Osteoblast (primary cell): ENCODE measurements at regions not wholly inside any gene's neighbourhood (a gene's known extent, or its start where the extent isn't known, plus 50 kb on each side); places are given as distances from the start of the nearest gene placed in this dataset.

Experiments used
- DNase-seq: peaks from one replicate; pipeline ENCODE4 v3.0.0; 2011; ENCODE audit warnings: low spot score, mixed read lengths; ENCODE audit not compliant: insufficient read length; ENCODE audit errors: missing footprints
- H2AFZ ChIP-seq: 2 replicates; pipeline ENCODE4 v1.6.0; 2011; ENCODE audit warnings: mild to moderate bottlenecking, low read length
- H3K27ac ChIP-seq: 2 replicates; pipeline ENCODE4 v1.5.1; 2011; ENCODE audit warnings: mild to moderate bottlenecking, low read depth, low read length, moderate library complexity
- H3K27me3 ChIP-seq: 2 replicates; pipeline ENCODE4 v1.6.0; 2012; ENCODE audit warnings: mild to moderate bottlenecking, control low read depth, inconsistent platforms, low read length, moderate library complexity; ENCODE audit not compliant: insufficient read depth
- H3K36me3 ChIP-seq: 2 replicates; pipeline ENCODE4 v1.5.1; 2011; ENCODE audit warnings: mild to moderate bottlenecking, low read length, control low read depth, moderate library complexity; ENCODE audit not compliant: insufficient read depth
- H3K4me1 ChIP-seq: 2 replicates; pipeline ENCODE4 v1.5.1; 2011; ENCODE audit warnings: mild to moderate bottlenecking, low read length, control low read depth, moderate library complexity; ENCODE audit not compliant: insufficient read depth
- H3K4me2 ChIP-seq: 2 replicates; pipeline ENCODE4 v1.6.0; 2011; ENCODE audit warnings: mild to moderate bottlenecking, low read length; ENCODE audit not compliant: insufficient read depth
- H3K4me3 ChIP-seq: fragments of 200-600 bp; sonication (generic); 3 replicates; pipeline ENCODE4 v1.5.1; 2012; ENCODE audit warnings: mild to moderate bottlenecking, low read length, inconsistent platforms; ENCODE audit not compliant: insufficient read depth
- H3K79me2 ChIP-seq: 2 replicates; pipeline ENCODE4 v1.6.0; 2012; ENCODE audit warnings: mild to moderate bottlenecking, low read length, control low read depth, inconsistent platforms; ENCODE audit not compliant: insufficient read depth
- H3K9me3 ChIP-seq: 2 replicates; pipeline ENCODE4 v1.5.1; 2011; ENCODE audit warnings: low read depth, low read length, control low read depth
- H4K20me1 ChIP-seq: 2 replicates; pipeline ENCODE4 v1.6.0; 2012; ENCODE audit warnings: mild to moderate bottlenecking, low read length, control low read depth; ENCODE audit not compliant: insufficient read depth
- TF ChIP-seq, protein P1 (sequence below): IDR thresholded peaks from 2 replicates; pipeline ENCODE4 v1.5.1; 2011; ENCODE audit warnings: mild to moderate bottlenecking, low read depth, low read length, moderate library complexity; ENCODE audit errors: extremely low read depth

DNA sequence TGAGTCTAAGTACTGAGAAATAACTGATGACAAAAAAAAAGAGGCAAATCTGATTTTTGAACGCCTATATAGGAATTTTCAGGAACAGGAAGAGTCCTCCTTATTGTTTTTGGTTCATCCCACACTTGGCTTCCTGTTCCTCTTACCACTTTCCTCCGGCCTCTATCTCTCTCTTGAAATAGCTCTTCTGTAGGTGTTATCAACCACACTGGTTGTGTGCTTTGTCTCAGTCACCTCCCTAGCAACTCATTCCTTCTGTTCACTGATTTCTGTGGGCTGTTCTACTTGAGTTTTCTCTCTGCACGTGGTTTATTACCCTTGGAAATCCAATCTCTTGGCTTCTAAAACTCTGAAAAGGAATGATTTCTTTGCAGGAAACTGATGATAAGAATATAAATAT lies 78.7 kb upstream of the C11orf87 start:
- no peaks in the 10 kb centered on the region for H3K4me1 ChIP-seq
- no peak overlapping the region for H3K4me3 ChIP-seq

GRCh38 chr11:109347304-109347703 lies 74.7 kb upstream of the C11orf87 start:
- Histone ChIP-seq H3K79me2 (no peaks in the 10 kb centered on the region), H2AFZ (no peak overlapping the region), H3K36me3 (no peaks in the 10 kb centered on the region), H3K27ac (no peak overlapping the region), H3K4me1 (no peaks in the 10 kb centered on the region), H3K4me2 (no peak overlapping the region), H4K20me1 (no peaks in the 10 kb centered on the region), H3K27me3 (no peaks in the 10 kb centered on the region), H3K4me3 (no peak overlapping the region), H3K9me3 (no peaks in the 10 kb centered on the region)
- DNase-seq: no peak
- TF ChIP-seq, protein P1, sequence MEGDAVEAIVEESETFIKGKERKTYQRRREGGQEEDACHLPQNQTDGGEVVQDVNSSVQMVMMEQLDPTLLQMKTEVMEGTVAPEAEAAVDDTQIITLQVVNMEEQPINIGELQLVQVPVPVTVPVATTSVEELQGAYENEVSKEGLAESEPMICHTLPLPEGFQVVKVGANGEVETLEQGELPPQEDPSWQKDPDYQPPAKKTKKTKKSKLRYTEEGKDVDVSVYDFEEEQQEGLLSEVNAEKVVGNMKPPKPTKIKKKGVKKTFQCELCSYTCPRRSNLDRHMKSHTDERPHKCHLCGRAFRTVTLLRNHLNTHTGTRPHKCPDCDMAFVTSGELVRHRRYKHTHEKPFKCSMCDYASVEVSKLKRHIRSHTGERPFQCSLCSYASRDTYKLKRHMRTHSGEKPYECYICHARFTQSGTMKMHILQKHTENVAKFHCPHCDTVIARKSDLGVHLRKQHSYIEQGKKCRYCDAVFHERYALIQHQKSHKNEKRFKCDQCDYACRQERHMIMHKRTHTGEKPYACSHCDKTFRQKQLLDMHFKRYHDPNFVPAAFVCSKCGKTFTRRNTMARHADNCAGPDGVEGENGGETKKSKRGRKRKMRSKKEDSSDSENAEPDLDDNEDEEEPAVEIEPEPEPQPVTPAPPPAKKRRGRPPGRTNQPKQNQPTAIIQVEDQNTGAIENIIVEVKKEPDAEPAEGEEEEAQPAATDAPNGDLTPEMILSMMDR: no peak

More for the DNA sequence above, 78.7 kb upstream of the C11orf87 start:
- Histone ChIP-seq H3K27me3 (no peaks in the 10 kb centered on the region), H4K20me1 (no peaks in the 10 kb centered on the region), H3K36me3 (no peaks in the 10 kb centered on the region), H3K79me2 (no peaks in the 10 kb centered on the region), H3K27ac (no peak overlapping the region), H3K9me3 (peaks cover 1% of the 10 kb centered on the region), H3K4me2 (no peak overlapping the region), H2AFZ (peak overlapping the region; percentile 12)
- TF ChIP-seq, protein P1: no peak
- no peak for DNase-seq

GRCh38 chr11:109349276-109350080 lies 72.5 kb upstream of the C11orf87 start:
- H3K4me2 ChIP-seq: no peak overlapping the region
- TF ChIP-seq, protein P1: no peak
- H3K79me2 ChIP-seq: no peaks in the 10 kb centered on the region
- no peak overlapping the region for H3K27ac ChIP-seq
- H4K20me1 ChIP-seq: no peaks in the 10 kb centered on the region
- H2AFZ ChIP-seq: peak overlapping the region; percentile 11
- H3K4me1 ChIP-seq: no peaks in the 10 kb centered on the region
- DNase-seq: peak; percentile 25
- H3K9me3 ChIP-seq: no peaks in the 10 kb centered on the region
- H3K27me3 ChIP-seq: no peaks in the 10 kb centered on the region
- H3K4me3 ChIP-seq: no peak overlapping the region
- no peaks in the 10 kb centered on the region for H3K36me3 ChIP-seq

- Histone ChIP-seq H3K27me3 (no peaks in the 10 kb centered on the region), H3K4me2 (no peak overlapping the region), H4K20me1 (no peaks in the 10 kb centered on the region), H2AFZ (no peak overlapping the region), H3K79me2 (no peaks in the 10 kb centered on the region), H3K27ac (no peak overlapping the region), H3K9me3 (no peaks in the 10 kb centered on the region), H3K4me3 (no peak overlapping the region), H3K36me3 (no peaks in the 10 kb centered on the region), H3K4me1 (no peaks in the 10 kb centered on the region)
- TF ChIP-seq, protein P1: no peak
- DNase-seq: no peak
These were observed 71.9 kb upstream of the C11orf87 start for GRCh38 chr11:109350091-109350490.
